ENCODE measurements at regions not wholly inside any gene's neighbourhood (a gene's known extent, or its start where the extent isn't known, plus 50 kb on each side); places are given as distances from the start of the nearest gene placed in this dataset.

GRCh38 chr9:126151686-126152134 is 174.9 kb upstream of the MVB12B start:
- no peak for FAIRE-seq
- peak; percentile 26 for DNase-seq (ENCODE audit: low spot score)

DNA sequence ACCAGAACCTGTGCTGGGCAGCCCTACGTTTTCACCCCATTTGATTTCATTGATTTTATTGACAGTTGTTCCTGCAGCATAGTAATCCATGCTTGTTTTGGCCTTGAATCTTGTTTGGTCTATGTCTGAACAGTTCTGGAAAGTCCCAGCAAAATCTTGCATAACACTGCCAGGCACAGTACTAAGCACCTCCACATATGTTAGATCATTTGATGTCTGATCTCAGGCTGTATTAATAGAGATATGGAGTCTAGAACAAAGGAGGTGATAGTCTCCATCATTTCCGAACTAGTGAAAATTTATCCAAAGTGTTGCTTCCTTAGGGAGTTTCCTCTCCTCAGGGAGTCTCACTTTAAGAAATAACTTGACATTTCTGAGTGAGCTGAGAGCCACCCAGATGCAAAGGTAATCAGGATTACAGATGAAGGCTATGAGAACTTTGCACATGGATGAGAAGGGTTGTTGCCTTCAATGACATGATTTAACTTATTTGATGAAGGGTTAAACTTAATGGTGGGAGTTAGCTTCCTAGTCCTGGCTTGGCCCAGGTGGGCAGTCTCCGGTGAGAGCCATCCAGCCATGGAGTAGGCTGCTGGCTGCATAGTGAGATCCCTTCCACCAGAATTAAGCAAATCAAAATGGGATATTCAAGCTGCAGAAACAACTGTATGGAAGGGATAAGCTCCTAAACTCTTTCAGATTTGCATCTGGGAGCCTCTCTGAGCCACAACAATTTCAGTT is 173.8 kb upstream of the MVB12B start:
- no peak for FAIRE-seq

GRCh38 chr9:126153382-126153781 is 173.2 kb upstream of the MVB12B start:
- FAIRE-seq (no peak), DNase-seq (ENCODE audit: low spot score) (no peak)

More for the DNA sequence above, 173.8 kb upstream of the MVB12B start:
- DNase-seq (ENCODE audit: low spot score) = no peak

DNA sequence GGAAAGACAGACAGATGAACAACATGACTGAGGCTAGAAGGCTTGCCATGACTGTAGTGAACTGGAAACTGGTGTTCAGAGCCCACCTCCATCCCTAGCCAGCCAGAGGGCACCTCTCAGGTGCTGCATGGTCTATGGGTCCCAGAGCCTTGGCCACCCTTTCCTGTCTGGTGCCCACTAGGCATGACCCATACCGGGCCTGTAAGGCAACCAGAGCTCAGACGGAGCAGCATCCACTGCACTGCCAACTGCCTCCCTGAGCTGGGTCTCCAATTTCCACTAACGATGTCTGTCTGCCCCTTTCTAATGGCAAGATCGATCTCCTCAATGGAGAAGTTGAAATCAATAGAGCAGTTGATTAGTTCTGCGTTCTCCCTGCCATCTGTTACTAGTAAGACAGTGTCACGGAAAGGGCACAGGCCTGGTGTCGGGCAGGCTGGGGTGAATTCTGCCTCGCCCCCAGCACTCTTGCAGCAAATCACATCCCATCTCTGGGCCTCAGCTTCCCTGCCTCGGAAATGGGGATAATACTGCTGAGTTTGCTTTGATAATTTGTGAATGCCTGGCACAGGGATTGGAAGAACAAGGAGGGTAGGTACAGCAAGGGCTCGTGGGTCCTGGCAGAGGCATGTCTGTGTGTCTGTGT is 172.3 kb upstream of the MVB12B start:
- DNase-seq (ENCODE audit: low spot score) (no peak), FAIRE-seq (no peak)

GRCh38 chr9:126154869-126155268 is 171.8 kb upstream of the MVB12B start:
- DNase-seq (ENCODE audit: low spot score) (no peak), FAIRE-seq (no peak)

GRCh38 chr9:126155756-126156664 is 170.6 kb upstream of the MVB12B start:
- DNase-seq (ENCODE audit: low spot score) (no peak), FAIRE-seq (no peak)

GRCh38 chr9:126156898-126157297 is 169.7 kb upstream of the MVB12B start:
- no peak for DNase-seq (ENCODE audit: low spot score)
- no peak for FAIRE-seq

DNA sequence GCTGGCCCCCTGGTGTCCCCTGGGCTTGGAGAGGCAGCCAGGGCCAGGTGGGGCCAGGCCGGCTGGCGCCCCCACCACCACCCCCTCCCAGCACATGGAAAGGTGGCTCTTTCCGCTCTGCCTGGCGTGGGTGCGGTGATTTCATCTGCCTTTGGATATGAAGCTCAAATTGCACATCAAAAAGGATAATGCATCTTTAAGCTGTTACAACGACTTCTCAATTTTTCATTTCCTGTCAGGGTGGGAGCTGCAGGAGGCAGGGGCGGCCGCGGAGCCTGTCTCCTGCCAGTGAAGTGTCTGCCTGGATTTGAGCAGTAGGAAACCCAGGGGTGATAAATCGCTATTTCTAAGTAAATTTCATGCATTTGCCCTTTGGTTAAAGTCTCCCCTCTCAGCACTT is 169.2 kb upstream of the MVB12B start:
- DNase-seq (ENCODE audit: low spot score) (no peak), FAIRE-seq (no peak)

DNA sequence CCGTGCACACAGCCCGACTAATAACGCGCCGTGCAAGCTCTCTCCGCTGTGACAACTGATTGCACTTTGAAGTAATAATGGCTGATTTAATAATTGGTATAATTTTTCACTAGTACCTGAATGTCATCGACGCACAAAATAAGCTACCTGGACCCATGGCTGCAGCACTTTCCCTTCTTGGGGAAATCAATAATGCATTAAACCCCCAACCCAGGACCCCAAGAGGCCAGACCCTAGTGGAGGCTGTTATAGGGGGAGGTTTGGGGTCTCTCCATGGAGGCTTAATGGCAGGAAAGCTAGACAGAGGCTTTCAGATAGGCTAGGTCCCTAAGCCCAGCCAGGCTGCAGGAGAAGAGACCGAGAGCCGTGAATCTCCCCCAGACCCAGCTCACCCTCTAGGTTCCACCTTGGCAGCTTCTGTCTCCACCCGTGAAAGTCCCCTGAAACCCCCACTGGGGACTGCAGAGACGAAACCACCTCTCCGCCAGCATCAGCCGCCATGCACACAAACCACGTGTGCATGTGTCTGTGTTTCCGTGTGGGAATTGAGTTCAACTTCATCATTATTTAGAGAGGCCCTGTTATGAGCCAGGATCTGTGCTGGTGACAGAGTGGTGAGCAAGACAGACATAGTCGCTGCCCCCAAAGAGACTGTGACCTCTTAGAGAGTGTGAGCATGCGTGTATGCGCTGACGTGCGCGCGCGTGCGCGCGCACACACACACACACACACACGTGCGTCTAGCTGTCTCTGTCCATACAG is 168.6 kb upstream of the MVB12B start:
- no peak for FAIRE-seq
- no peak for DNase-seq (ENCODE audit: low spot score)

- DNase-seq (ENCODE audit: low spot score) (no peak), FAIRE-seq (no peak)
Observed at GRCh38 chr9:126158588-126159429, 167.8 kb upstream of the MVB12B start.

DNA sequence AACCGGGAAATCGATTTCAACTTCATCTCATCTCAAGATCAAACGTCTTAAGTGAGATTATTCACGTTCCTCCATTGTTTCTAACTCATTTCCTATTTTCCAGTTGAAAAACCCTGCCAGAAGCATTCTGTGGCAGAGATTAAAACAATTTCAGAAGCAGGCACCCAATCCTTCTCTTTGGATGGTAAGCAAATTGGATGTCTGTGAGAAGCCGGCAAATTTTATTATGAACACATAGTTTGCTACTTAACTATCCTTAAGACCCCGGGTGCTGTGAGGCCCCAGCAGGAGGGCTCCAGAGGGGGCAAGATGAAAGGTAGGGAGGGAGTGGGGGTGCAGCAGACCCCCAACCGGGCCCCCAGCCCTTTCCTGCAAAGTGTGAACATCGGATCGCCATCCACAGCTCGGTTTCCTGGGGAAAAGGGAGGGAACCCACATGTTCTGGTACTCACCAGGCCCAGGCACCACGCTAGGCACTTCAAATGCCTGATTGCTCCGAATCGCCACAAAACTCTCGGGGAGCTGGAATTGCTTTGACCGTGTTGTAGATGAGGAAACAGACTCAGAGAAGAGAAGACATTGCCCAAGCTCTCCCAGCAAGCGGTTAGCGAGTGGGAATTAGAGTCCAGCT is 167.1 kb upstream of the MVB12B start:
- FAIRE-seq (no peak), DNase-seq (ENCODE audit: low spot score) (no peak)

DNA sequence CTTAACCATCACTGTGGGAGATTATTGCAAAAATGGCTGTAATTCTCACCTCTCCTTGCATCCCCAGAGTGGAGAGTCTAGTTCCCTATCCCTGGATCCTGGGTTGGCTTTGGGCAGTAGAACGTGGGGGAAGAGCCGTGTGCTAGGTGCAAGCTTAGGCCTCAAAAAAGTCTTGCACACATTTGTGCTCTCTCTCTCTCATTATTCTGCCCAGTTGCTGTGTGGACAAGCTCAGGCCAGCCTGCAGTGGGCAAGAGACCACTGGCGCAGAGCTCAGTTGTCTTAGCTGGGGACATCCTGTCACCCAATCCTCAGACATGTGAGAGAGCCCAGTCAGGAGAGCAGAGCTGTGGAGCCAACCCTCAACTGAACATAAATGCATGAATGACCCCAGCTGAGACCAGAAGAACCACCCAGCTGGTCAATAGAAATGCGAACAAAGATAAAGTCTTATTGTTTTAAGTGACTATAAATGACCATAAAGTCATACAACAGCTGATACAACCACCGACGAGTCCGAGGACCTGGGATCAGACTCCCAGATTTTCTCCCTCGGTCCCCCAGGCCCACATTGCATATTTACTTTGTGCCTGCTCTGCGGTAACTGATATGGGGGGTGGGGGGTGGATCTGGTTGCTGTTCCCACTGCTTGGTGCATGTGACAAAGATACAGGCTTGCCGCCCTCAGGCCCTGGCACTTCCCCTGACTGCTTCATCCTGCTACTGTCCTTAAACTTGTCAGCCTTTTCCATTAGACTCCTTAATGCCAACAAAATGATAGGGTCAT is 166.4 kb upstream of the MVB12B start:
- no peak for FAIRE-seq

DNA sequence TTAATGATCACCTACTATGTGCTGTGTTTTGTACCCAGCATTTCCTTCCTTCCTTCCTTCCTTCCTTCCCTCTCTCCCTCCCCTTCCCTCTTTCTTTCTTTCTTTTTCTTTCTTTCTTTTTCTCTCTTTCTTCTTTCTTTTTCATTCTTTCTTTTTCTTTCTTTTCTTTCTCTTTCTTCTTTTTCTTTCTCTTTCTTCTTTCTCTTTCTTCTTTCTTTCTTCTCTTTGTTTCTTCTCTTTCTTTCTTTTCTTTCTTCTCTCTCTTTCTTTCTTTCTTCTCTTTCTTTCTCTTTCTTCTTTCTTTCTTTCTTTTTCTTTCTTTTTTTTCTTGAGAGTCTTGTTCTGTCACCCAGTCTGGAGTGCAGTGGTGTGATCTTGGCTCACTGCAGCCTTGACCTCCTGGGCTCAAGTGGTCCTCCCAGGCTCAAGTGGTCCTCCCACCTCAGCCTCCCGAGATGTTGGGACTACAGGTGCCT is 165.7 kb upstream of the MVB12B start:
- no peak for DNase-seq (ENCODE audit: low spot score)
- no peak for FAIRE-seq

More for the DNA sequence above, 166.4 kb upstream of the MVB12B start:
- no peak for DNase-seq (ENCODE audit: low spot score)

DNA sequence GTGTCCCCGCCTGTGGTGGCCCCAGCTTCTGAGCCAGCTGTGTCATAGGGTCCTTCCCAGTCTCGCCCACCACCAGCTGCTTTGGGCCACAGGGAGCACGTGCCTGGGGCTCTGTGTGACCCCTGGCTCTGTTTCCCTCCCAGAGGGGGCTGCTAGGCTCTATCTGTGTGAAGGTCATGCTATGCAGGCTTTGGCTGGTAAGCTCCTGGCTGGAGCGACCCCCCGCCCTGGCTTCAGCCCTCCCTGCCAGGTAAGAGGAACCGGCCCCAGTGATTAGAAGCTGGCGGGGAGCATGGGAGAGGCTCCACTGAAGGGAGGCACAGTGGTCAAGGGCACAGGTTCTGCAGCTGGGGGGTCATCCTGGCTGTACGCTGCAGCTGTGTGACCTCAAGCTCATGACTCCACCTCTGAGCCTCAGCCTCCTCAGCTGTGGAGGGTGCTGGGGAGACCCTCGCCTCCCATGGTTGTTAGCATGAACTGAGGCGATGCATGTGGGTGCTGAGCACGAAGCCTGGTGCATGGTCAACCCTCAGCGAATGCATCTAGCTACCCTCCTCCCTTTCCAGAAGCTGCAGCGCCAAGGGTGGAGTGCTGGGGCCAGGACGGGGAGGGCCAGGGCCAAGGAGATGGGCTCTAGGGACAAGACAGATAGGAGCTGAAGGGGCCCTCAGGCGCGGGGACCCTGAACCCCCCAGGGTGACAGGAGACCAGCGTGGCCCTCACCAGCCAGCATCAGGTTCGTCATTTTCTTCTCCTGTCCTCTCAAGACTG is 163.8 kb upstream of the MVB12B start:
- DNase-seq (ENCODE audit: low spot score) = no peak
- FAIRE-seq = no peak

DNA sequence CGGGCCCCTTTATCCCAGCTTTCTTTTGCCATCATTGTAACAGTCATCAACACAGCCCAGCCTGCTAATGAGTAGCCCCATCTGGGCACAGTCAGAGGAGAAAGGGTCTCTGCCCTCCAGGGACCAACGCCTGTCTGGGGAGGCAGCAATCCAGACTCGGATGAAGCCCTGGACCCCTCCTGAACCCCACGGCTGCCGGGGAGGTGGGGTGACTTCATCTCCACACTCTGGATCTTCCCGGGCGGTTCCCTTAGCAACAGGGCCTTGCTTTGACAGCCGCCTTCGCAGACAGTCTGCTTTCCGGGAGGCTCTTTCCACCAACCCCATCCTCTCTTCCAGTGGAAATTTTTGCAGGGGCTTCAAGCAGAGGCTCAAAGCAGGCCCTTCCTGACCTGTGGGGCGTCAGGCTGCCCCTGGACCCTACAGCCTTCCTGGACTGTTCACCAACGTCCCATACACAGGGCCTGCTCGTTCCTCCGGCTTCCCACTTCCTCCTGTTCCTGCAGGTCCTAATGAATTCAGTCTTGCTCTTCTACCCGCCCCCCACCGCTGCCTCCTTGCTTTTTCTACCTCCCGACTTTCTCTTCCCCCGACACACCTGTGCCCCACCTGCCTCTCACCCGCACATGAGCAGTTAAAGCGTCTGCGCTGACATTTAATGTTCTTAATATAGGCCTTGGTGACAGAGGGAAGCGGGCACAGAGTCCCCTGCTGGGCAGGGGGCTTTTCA is 161.7 kb upstream of the MVB12B start:
- FAIRE-seq = no peak
- DNase-seq (ENCODE audit: low spot score) = no peak

GRCh38 chr9:126165755-126166154 is 160.9 kb upstream of the MVB12B start:
- DNase-seq (ENCODE audit: low spot score) = no peak
- FAIRE-seq = no peak

DNA sequence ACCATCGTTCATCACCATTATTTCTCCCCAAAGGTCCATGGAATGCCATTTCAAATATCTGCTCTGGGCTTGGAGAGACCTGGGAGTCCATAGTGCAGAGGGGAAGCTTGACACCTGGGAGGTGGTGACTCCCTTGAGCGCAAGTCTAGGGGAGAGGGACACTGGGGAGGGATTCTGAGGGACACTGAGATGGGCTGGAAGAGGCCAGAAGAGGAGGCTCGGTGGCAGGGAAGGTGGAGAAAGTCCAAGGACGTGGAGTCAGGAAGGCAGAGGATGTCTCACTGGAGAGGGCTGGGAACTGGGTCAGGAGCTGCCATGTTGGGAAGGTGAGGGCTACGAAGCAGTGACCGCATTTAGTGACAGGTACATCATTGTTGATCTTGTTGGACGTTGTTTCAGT is 160.3 kb upstream of the MVB12B start:
- DNase-seq (ENCODE audit: low spot score) (no peak), FAIRE-seq (no peak)
